ENCODE measurements at regions not wholly inside any gene's neighbourhood (a gene's known extent, or its start where the extent isn't known, plus 50 kb on each side); places are given as distances from the start of the nearest gene placed in this dataset.

DNA sequence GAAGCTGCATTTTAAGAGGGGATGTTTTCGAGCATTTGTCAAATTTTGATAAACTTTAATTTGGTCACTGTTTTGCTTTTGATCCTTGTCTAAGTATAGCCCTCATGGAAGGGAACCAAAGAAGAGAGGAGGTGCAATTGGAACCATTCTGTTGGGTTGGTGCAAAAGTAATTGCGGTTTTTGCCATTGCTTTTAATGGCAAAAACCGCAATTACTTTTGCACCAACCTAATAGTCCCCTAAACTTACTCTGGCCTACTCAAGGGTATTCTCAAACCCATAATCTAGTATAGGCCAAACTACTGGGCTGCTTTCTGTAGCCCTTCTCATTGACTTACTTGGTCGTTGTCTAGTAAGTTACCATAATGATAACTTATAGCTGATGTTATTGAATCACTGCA, 634.7 kb downstream of the MAFB start:
- Histone ChIP-seq H3K36me3 (ENCODE audit: low read depth) (no peaks in the 10 kb centered on the region), H3K9me3 (no peaks in the 10 kb centered on the region), H3K4me3 (no peak overlapping the region), H3K4me1 (ENCODE audit: low read depth) (no peaks in the 10 kb centered on the region)
- ATAC-seq = no peak
- DNase-seq = no peak
- intact Hi-C loops (cut with DNase I, micrococcal nuclease) = no loop called here
- TF ChIP-seq, protein P1, sequence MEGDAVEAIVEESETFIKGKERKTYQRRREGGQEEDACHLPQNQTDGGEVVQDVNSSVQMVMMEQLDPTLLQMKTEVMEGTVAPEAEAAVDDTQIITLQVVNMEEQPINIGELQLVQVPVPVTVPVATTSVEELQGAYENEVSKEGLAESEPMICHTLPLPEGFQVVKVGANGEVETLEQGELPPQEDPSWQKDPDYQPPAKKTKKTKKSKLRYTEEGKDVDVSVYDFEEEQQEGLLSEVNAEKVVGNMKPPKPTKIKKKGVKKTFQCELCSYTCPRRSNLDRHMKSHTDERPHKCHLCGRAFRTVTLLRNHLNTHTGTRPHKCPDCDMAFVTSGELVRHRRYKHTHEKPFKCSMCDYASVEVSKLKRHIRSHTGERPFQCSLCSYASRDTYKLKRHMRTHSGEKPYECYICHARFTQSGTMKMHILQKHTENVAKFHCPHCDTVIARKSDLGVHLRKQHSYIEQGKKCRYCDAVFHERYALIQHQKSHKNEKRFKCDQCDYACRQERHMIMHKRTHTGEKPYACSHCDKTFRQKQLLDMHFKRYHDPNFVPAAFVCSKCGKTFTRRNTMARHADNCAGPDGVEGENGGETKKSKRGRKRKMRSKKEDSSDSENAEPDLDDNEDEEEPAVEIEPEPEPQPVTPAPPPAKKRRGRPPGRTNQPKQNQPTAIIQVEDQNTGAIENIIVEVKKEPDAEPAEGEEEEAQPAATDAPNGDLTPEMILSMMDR (IDR thresholded peaks at IDR 0.05) = no peak

DNA sequence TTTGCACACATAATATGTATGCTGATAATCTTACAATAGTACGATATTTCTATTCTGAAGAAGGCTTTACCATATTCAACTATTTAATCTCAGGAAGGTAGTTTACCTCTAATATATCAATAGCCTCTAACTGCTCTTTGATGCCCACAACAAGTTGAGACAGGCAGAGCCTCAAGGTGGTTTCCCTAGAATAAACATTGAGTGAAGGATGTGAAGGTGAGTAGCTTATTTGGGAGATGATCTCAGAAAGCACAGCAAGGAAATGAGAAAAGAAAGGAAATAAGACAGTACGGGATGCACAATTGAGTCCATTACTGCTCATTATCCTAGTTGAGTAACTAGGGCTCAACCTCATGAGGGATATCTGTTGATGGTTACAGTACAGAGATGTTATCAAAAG, 638.4 kb downstream of the MAFB start:
- intact Hi-C loops (cut with DNase I, micrococcal nuclease) = no loop called here
- ATAC-seq (no peak), DNase-seq (no peak)
- Histone ChIP-seq H3K9me3 (no peaks in the 10 kb centered on the region), H3K4me1 (ENCODE audit: low read depth) (no peaks in the 10 kb centered on the region), H3K4me3 (no peak overlapping the region), H3K36me3 (ENCODE audit: low read depth) (no peaks in the 10 kb centered on the region)
- TF ChIP-seq, protein P1 (IDR thresholded peaks at IDR 0.05) = no peak

DNA sequence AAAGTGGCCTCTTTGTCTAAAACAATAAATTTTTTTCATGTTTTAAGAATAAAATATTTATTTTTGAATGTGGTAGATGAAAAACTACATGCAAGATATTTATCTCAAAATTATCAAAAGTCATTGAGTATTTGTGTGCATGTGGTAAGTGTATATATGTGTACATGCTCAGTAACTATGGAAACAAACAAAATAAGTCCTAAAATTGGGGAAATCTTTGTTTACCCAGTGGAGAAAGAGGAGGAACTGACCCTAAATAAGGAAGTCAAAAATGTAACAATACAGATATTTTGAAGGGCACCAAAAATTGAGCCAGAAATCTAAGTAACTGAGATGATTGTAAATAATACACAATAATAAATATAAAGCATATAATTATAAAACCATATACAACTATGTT, 639.2 kb downstream of the MAFB start:
- no peaks in the 10 kb centered on the region for H3K36me3 ChIP-seq (ENCODE audit: low read depth)
- no peaks in the 10 kb centered on the region for H3K9me3 ChIP-seq
- no peak for DNase-seq
- intact Hi-C loops (cut with DNase I, micrococcal nuclease) = no loop called here
- TF ChIP-seq, protein P1 (IDR thresholded peaks at IDR 0.05) = no peak
- no peak overlapping the region for H3K4me3 ChIP-seq
- ATAC-seq = no peak
- no peaks in the 10 kb centered on the region for H3K4me1 ChIP-seq (ENCODE audit: low read depth)

DNA sequence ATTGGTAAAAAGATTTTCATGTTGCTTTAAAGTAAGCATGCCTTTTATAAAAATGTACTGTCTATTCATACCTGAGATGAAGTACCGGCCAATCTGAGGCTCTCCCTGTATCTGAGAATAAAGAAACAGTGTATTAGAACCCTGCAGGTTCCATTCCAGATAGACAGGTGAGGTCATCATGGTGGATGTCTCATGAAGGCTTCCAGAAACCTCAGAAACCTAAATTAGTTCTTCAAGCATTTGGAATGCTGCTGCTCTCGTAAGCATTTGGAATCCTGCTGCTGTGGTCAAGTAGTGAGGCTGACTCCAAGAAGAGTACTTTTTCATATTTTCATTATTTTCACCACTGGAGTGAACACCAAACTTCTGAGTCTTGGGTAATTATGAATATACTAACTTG, 642.3 kb downstream of the MAFB start:
- H3K4me3 ChIP-seq = no peak overlapping the region
- H3K9me3 ChIP-seq = no peaks in the 10 kb centered on the region
- H3K36me3 ChIP-seq (ENCODE audit: low read depth) = no peaks in the 10 kb centered on the region
- intact Hi-C loops (cut with DNase I, micrococcal nuclease) = no loop called here
- TF ChIP-seq, protein P1 (IDR thresholded peaks at IDR 0.05) = no peak
- DNase-seq (no peak), ATAC-seq (no peak)
- H3K4me1 ChIP-seq (ENCODE audit: low read depth) = no peaks in the 10 kb centered on the region

DNA sequence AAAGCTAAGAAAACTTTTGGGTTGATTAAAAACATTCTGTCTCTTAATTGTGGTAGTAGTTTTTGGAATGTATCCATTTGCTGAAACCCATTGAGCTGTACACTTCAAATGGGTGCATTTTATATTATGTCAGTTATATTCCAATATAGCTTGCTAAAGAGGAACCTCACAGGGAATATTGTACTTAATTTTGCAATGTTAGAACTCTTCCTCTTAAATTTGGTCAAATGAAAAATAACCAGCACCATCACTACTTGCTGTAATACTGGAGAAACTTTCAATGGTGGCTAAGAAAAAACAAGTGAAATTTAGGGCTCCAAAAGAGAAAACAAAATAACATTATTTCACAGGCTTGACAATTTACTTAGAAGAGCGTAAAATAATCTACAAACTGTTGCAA, 651.5 kb downstream of the MAFB start:
- TF ChIP-seq, protein P1 (IDR thresholded peaks at IDR 0.05) = no peak
- intact Hi-C loops (cut with DNase I, micrococcal nuclease) = no loop called here
- Histone ChIP-seq H3K4me1 (ENCODE audit: low read depth) (no peaks in the 10 kb centered on the region), H3K4me3 (no peak overlapping the region), H3K36me3 (ENCODE audit: low read depth) (no peaks in the 10 kb centered on the region), H3K9me3 (no peaks in the 10 kb centered on the region)
- no peak for DNase-seq
- ATAC-seq = no peak

DNA sequence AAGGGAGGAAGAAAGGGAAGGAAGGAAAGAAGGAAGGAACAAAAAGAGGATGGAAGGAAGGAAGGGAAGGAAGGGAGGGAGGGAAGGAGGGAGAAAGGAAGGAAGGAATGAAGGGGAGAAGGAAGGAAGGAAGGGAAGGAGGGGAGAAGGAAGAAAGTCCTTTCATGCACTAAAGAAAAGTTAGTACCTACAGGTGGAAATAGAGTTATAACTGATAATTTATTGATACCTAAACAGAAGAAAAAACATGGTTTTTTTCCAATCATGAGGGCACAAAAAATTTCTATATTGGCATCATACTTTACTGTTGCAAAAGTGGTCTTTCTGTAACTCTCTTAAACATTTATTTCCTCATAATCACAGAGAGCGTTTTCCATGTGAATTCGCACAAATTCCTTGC, 659.4 kb downstream of the MAFB start:
- no peak for DNase-seq
- Histone ChIP-seq H3K9me3 (no peaks in the 10 kb centered on the region), H3K4me3 (no peak overlapping the region), H3K36me3 (ENCODE audit: low read depth) (no peaks in the 10 kb centered on the region), H3K4me1 (ENCODE audit: low read depth) (no peaks in the 10 kb centered on the region)
- no peak for ATAC-seq
- intact Hi-C loops (cut with DNase I, micrococcal nuclease) = no loop called here
- TF ChIP-seq, protein P1 (IDR thresholded peaks at IDR 0.05) = no peak
